ENCODE measurements at regions not wholly inside any gene's neighbourhood (a gene's known extent, or its start where the extent isn't known, plus 50 kb on each side); places are given as distances from the start of the nearest gene placed in this dataset.

- no peak for DNase-seq (ENCODE audit: low read depth)
Observed at GRCh38 chr3:194973366-194974000, 287.8 kb downstream of the FAM43A start.

GRCh38 chr3:194974468-194975135, 288.9 kb downstream of the FAM43A start:
- no peak for DNase-seq (ENCODE audit: low read depth)

- DNase-seq (ENCODE audit: low read depth) = no peak
Observed at GRCh38 chr3:194976049-194976451, 290.4 kb downstream of the FAM43A start.

GRCh38 chr3:194976874-194977273, 291.2 kb downstream of the FAM43A start:
- DNase-seq (ENCODE audit: low read depth) = no peak

- DNase-seq (ENCODE audit: low read depth) = no peak
Observed at GRCh38 chr3:194977356-194977755, 291.7 kb downstream of the FAM43A start.

GRCh38 chr3:194979173-194979572, 291.8 kb downstream of the XXYLT1 start:
- DNase-seq (ENCODE audit: low read depth) = no peak

GRCh38 chr3:194982472-194982871, 288.5 kb downstream of the XXYLT1 start:
- DNase-seq (ENCODE audit: low read depth) = no peak

- no peak for DNase-seq (ENCODE audit: low read depth)
Observed at GRCh38 chr3:194983121-194983520, 287.8 kb downstream of the XXYLT1 start.

GRCh38 chr3:194983620-194984019, 287.3 kb downstream of the XXYLT1 start:
- DNase-seq (ENCODE audit: low read depth) = no peak

- no peak for DNase-seq (ENCODE audit: low read depth)
Observed at GRCh38 chr3:194984066-194984465, 286.9 kb downstream of the XXYLT1 start.

- no peak for DNase-seq (ENCODE audit: low read depth)
Observed at GRCh38 chr3:194984622-194985021, 286.3 kb downstream of the XXYLT1 start.

GRCh38 chr3:194985031-194985578, 285.9 kb downstream of the XXYLT1 start:
- DNase-seq (ENCODE audit: low read depth) = no peak

GRCh38 chr3:194986208-194987043, 284.5 kb downstream of the XXYLT1 start:
- no peak for DNase-seq (ENCODE audit: low read depth)

GRCh38 chr3:194987571-194988494, 283.1 kb downstream of the XXYLT1 start:
- no peak for DNase-seq (ENCODE audit: low read depth)

- no peak for DNase-seq (ENCODE audit: low read depth)
Observed at GRCh38 chr3:194988495-194989165, 282.3 kb downstream of the XXYLT1 start.

- no peak for DNase-seq (ENCODE audit: low read depth)
Observed at GRCh38 chr3:194989241-194989640, 281.7 kb downstream of the XXYLT1 start.

- DNase-seq (ENCODE audit: low read depth) = no peak
Observed at GRCh38 chr3:194990454-194991337, 280.3 kb downstream of the XXYLT1 start.

GRCh38 chr3:194991338-194991654, 279.7 kb downstream of the XXYLT1 start:
- DNase-seq (ENCODE audit: low read depth) = no peak

- DNase-seq (ENCODE audit: low read depth) = no peak
Observed at GRCh38 chr3:194993896-194994295, 277.1 kb downstream of the XXYLT1 start.

- DNase-seq (ENCODE audit: low read depth) = no peak
Observed at GRCh38 chr3:194994551-194994981, 276.4 kb downstream of the XXYLT1 start.

Data from stimulated activated CD8-positive, alpha-beta memory T cell treated with anti-CD3 and anti-CD28 coated beads, Interleukin-15, amount 100 ng/mL, for 24 hours (primary cell).